ENCODE measurements at regions not wholly inside any gene's neighbourhood (a gene's known extent, or its start where the extent isn't known, plus 50 kb on each side); places are given as distances from the start of the nearest gene placed in this dataset.

GRCh38 chr5:169404223-169404622, 103.3 kb upstream of the SLIT3 start:
- no peak for TF ChIP-seq CTCF (IDR thresholded peaks at IDR 0.05)
- TF ChIP-seq ATF2 (CRISPR knock-in tag; IDR thresholded peaks at IDR 0.05; ENCODE audit: borderline replicate concordance, low read depth): no peak
- no peak for TF ChIP-seq NR1H2 (CRISPR knock-in tag; IDR thresholded peaks at IDR 0.05)
- no peak for TF ChIP-seq ZNF281 (CRISPR knock-in tag; IDR thresholded peaks at IDR 0.05)
- no peak for TF ChIP-seq SMAD4 (CRISPR knock-in tag; IDR thresholded peaks at IDR 0.05)

Measured in WTC11 (cell line).